ENCODE measurements at regions not wholly inside any gene's neighbourhood (a gene's known extent, or its start where the extent isn't known, plus 50 kb on each side); places are given as distances from the start of the nearest gene placed in this dataset.
"Not testable (repeated sequence)": the region's sequence is repeated elsewhere in the genome, so short reads cannot be mapped to it uniquely, and the experiment has no call there.

DNA sequence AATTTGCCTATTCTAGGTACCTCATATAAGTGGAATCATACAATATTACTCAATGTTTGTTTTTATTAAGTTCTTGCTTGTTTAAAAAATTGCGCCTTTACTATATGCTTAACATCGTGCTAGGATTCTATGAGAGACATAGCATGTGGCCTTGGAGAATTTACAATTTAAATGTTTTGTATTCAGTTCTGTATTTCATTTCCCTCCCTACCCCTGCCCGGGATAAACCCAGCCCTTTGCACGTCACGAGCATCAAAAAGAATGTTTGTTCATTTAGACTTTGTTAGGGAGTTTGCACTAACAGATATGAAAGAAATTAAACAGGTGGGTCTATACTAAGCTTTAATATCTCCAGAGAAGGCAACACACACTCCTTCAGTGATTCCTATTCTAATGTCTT is 75.7 kb downstream of the C18orf54 start:
- DNase-seq = no peak

DNA sequence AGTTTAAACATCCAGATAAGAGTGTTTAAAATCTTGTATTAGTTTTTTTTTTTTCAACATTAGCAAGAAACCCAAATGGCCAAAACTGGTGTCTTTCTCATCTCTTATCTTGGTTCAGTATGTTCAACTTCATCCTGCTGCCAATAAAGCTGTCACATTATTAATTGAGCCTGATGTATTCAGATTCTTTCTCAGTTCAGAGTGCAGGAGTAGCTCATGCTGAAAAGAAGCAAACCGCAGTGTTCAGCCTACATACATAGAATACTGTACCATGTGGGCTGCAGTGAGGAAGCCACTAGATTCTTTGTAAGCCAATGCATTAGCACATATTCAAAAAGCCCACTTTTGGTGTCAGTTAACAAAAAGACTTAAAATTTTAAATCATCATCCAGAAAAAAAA is 76.2 kb downstream of the C18orf54 start:
- no peak for DNase-seq

DNA sequence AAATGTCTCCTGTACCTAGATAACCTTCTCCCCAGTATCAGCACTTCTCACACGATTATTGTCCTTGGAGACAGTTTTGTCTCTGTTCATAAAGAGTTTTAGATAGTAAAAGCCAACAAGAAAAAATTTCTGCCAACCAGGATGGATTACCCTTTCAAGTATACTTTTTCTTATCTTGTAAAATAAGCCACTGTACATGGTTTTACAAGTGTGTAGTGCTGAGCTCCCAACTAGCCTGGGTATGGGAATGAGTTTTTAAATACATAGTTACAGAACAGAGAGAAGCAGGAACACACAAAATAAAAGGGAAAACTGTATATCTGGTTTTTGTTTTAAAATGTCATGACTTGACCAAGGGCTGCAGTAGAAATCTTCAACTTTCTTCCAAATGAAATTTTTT is 76.7 kb downstream of the C18orf54 start:
- no peak for DNase-seq

DNA sequence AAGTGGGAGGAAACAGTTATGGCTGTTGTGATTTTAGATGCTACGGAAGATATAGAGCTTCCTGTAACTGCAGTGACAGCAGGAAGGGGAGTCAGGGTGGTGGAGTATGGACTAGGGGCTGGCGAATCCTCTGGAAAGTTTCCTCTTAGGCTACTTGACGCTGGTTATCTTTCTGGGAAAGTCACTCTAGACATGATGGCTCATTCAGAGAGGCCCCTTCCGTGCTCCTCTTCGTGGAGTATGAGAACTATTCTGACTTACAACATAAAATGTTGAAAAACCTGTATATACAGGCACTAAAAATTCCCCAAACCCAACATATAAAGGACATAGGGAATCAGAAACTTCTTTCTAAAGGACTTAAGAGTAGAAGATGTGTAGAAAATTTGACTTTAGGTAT is 78.8 kb downstream of the C18orf54 start:
- no peak for DNase-seq

DNA sequence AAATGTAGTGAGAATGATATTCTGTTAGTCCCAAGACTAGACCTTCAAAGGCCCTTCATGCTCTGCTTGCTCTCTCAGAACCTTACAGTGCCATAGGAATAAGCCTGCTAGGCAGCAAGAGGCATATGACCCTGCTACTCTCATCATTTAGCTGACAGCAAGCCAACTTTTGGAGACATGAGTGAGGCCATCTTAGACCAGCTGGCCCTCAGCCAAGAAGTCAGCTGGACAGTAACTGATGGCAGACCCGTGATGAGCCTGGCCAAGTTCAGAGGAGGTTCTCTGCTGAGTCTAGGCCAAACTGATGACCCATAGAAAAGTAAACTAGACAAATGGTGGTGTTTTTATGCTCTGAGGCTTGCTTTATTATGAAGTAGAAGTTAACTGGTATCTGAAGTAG is 82.6 kb downstream of the C18orf54 start:
- DNase-seq = no peak

DNA sequence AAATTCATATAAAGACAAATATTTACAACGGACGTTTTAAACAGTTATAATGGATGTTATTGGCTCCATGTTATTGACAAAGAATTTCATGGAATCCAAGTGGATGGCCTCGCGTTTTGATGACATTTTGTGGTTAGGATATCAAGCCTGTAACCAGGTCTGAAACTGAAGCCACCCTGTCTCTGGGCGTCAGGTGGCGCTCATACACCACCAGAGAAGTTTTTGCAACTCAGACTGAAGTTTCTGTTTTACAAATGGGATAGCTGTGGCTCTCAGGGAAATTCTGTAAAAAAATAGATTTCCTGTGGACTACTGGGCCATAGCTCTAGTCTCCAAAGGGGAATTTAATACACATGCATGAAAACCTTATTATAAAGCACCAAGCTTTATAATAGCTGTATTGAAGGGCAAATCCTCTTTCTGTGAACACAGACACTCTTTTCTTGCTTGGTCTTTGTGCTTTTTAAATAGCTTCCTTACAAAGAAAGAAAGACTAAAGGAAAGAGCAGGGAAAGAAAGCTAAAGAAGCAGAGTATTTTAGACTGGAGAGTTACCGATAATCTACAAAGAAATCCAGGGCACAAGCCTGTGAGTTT is 86.7 kb downstream of the C18orf54 start:
- DNase-seq = peak; percentile 53 to 63

DNA sequence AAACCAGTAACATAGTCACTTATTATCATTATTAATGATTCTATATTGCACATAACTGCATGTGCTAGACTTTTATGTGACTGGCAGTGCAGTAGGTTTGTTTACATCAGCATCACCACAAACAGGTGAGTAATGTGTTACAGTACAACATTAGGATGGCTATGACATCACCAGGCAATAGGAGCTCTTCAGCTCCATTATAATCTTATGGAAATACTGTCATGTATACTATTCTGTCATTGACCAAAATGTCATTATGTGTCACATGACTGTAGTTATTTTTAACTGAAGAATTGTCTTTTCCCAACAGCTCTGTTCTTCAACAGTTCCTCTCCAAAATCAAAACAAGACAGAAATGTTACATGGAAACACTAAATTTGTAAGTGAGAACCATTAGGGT is 96.3 kb downstream of the C18orf54 start:
- DNase-seq = no peak

DNA sequence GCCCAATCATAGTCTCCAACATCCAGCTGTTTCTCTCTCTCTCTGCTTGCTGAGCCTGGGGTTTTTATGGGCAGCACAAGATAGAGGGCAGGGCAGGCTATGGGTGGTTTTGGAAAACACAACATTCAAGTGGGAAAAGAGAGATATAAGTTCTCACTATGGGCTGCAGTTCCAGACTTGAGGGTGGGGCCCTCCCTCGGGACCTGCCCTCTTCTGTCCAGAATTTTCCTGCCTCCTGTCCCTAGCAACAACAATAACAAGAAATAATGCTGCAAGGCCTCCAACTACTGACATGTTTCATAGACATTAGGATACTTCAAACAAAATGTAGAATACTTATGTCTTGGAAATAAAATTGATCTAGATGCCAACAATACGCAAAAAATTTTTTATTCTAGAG is 107.8 kb downstream of the C18orf54 start:
- DNase-seq = no peak

DNA sequence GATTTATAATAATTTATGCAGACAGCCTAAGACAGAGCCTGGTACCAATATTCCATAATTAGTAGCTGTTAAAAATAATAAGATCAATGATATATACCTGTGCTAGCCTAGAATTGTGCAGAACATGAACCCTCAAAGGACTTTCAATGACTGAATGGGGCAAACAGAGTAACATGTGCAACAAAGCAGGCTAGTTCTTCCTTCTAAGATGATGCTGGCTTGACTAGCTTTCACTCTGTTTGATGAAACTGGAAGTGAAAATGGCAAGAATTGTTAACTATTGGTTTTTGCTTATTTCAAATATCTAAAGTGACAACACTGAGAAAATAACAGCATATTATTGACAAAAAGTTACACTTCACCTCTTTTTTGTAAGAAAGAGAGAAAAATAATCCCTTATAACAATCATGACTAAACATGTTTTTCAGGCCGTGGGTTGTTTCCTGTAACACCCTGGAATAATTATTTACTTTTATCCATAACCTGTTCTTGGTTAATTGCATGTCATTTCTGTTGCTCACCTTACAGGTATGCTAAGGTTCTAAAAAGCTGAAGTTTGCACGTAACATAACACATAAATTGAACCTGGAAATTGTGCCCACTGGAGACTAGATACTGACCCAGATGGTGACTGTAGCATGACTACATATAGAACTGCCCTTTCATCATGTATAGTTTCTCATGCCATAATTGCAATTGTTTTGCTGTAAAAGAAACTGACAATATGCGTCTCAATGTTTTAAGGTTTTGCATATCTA is 108.7 kb downstream of the C18orf54 start:
- no peak for DNase-seq

DNA sequence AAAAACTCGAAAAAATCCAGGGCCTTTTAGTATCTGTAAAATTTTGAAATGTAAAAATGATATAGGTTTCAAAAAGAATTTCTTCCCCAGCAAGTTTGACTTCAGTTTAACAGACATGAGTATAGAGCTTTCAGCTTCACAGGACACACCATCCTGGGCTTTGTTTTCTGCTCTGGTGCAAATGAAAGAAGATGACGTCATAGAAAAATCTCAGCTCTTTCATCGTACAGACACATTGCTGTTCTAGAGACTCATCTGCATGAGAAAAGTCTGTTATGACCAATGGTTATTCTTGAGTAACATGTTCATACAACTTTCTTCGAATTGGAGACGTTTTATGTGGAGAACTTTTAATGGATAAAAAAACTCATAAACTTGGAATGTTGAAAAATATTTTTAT is 111.7 kb upstream of the DYNAP start:
- no peak for DNase-seq

DNA sequence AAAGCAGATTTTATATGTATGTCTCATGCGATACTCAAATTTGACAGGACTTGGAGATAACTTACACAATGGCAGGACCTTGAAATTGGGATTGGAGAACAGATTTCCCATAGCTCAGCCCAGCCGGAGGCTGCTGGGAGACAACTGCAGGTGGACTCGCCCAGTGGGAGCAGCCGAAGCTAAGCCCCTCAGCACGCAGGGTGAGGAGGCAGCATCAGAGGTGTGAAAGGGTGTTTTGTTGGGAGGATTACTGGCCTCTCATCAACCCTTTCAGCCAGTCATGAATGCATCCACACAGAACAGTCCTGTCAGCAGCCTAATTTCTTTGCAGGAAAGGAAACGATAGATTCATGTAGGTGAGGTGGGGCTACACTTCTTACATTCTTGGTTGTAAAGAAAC is 110.4 kb upstream of the DYNAP start:
- no peak for DNase-seq

DNA sequence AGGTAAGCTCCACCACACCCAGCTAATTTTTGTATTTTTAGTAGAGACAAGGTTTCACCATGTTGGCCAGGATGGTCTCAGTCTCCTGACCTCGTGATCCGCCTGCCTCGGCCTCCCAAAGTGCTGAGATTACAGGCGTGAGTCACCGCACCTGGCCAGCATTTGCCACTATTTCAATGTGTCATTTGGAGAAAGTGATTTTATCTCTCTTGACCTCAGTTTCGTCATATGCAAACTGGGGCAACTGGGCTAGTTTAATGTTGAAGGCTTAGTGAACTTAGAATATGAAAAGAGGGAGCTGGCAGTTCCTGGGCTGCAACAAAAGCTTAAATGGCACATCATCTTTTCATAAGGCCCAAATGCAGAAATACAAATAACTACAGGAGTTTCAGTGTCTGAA is 88.6 kb upstream of the DYNAP start:
- not testable (repeated sequence) for DNase-seq

DNA sequence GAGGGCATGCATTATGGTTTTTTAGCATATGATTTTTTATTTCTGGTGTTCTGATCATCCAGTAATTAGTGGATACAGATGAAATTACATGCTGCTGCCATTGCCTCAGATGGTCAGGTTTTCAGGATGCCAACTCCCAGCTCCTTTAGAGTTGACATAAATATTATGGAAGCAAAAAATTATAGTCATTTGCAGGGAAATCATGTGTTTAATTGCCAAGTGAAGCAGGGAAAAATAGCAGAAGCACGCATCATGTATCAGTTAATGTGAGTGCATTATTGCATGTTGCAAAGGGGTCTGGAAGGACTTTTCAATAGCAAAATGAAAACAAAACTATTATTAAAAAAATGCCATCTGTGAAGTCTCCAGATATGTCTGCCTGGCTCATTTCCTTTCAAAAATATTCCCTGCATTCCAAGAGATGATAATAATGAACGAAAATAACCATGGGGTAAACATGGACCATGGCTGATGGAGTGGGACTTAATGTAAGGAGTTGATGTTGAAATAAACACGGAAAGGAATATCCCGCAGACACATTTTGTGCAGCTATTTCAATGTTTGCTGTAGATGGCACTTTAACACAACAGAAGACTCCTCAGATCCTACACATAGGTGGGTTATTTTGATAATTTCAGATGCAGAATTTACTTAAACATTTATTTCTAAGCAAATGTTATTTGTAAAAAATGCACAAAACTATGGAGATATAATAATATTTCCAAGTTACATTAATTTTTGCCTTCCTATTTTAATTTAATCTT is 87.7 kb upstream of the DYNAP start:
- no peak for DNase-seq

DNA sequence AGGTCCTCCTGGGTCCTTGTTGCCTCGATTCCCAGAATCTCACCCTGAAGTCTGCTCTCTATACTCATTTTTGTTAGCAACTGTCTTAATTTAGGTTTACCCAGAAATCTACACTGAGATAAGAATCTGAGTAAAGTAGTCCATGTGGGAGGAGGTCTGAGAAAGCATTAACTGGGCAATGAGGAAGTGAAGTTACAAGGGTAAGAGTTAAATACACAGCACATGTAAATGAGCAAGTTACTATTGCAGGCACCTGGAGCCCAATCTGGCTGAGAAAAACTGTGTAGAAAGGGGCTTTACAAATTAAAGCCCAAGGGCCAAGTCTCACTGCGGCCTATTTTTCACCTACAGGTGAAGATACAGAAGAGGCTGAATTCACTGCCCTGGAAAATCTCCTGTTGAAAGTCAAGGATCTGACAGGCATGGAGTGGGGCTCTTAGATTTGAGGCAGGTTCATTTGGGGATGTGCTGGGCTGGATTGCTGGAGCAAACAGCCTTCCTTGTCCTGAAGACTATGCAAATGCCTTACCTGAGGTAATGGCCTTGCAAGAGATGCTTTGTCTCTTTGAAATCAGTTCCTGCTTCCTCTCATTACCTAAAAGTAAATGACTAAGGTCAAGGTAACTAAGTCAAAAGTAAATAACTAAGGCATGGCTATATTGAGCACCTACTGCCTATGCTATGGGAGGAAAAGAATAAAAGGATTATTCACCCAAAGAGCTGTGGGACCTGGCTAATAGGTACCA is 84.4 kb upstream of the DYNAP start:
- no peak for DNase-seq

DNA sequence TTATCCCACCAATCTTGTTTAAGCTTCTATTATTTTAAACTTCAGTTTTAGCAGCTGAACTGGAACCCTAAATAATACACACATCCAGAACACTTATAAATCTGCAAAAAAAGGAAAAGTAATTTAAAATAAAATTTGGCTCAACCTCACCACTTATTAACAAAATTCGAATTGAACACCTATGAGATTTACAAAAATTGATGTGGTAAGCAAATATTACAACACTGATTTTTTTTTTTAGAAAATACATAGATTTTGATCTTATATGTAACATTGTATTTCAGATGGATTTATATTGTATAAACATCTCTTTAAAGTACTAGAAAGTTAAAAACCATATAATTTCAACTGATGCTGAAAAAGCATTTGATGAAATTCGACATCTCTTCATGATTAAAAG is 81.3 kb upstream of the DYNAP start:
- DNase-seq = no peak

DNA sequence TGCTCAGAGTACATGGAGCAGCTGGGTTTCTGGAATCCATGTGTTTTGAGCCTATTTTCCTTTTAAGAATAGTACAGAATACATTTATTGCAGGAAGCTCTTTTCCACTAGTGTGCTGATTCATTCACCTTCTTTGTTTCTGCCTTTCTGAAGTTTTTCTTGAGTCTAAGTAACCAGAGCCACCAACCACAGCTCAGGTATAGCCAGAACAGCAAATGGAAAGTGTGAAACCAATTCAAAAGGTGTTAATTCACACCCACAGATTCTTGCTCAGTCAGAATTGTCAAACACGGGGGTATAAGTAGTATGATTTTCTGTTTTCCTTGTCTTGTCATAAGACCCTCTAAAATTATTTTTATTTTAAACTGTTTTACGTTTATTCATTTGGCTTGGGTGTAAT is 75.9 kb upstream of the DYNAP start:
- no peak for DNase-seq

DNA sequence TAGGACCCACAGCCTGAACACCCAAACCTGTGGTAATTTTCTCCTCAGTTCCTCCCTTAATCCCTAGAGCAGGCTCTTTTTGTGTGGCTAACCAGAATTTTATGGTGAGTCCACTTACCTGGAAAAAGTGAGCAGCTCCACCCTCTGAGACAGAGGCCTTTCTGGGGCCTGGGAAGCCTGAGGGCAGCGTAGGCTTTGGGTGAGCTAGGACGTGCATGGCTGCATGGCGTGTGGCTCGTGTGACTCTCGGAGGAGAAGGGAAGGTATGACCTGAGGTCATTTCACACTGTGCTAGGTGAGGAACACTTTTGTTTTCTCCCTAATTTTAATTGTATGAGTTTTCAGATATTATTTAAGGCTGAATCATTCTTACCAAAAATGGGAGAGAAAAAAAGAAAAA is 73.5 kb upstream of the DYNAP start:
- no peak for DNase-seq

DNA sequence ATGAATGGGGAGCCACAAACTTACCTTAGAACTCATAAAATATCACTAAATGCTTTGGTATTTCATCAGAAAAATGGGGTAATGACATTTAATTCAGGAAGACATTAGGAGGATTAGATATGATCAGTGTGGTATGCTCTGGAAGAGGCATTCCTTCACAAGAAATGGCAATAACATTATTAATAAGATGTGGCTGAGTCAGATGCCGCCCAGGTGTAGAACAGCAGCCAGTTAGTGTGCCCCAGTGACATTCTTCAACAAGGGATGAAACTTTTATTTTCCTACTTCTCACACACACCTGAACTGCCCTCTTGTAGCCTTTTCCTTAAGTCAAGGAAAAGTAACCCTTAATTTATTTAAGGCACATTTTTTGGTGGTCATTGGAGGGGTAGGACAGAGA is 69.2 kb upstream of the DYNAP start:
- no peak for DNase-seq

DNA sequence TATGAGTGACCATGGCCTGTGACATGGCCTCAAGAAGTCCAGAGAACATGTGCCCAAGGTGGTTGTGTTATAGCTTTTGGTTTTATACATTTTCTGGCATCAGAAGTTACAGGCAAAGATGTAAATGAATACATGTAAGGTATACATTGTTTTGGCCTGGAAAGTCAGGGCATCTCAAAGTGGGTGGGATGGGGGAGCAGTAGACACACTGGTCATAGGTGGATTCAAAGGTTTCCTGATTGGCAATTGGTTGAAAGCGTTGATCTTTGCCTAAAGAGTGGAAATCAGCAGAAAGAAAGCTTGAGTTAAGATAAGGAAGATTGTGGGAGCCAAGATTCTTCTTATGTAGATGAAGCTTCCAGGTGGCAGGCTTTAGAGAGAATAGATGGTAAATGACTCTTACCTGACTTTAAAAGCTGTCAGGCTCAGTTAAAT is 62.1 kb upstream of the DYNAP start:
- DNase-seq = no peak

DNA sequence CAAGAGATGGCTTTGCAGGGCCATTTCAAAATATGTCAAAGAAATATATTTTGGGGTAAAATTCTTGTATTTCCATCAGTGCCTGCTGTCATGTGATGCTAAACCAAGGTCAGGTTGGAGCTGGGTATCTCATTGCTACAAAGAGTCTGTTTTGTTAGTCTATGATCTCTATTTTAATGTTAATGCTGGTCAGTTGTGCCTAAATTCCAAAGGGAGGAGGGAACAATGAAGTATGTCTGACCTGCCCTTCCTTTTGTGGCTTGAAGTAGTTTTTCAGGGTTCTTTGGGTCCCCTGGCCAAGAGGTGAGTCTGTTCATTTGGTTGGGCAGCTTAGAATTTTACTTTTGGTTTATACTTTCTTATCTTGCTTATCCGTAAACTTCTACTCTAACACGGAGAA is 61.6 kb upstream of the DYNAP start:
- DNase-seq = no peak

DNA sequence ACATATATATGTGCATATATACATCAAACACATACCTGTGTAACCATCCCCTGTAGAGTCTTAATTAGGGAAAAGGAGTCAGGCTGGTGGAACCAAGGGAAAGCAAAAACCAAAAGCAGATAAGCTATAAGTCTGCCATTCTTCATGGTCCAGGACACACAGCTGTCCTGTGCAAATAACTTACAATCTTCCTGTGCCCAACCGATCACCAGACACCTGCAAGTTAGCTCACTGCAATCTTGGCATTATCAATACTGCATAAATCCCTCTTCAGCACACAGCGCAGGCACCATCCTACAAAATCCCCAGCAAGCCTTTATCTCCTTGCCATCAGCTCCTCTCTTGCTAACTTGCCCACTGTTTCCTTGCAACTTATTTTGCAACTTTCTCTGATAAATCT is 60.8 kb upstream of the DYNAP start:
- no peak for DNase-seq

DNA sequence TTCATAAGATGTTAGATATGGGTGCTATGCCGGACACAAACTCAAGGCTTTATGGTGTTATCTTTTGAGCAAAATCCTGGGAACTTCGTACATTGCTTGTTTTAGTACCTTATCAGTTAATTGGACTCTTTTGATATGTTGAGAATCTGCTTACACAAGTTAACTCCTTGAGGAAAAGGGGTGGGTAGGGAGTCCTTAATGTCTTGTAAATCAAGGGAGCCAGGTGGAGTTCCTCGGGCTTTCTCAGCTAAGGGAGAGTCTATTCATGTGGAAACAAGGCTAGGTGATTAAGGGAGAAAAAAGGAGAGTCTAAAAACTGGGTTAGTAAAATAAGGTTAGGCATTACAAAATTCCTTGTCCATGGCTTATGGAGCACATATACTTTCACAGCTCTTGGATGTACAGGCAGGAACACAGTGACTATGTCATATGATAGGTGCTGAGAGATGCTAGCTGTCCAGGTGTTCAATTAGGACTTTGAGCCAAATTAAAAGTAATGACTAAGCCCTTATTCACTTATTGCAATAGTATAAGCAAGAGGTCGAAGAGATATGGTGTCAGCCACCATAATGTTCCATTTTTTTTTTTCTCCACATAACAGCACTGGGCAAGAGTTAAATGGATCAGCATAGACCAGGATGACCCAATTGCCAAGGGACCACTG is 59.5 kb upstream of the DYNAP start:
- no peak for DNase-seq

All from right lung (tissue), 2 donors.